SKM-1 (cell line): ENCODE measurements at regions not wholly inside any gene's neighbourhood (a gene's known extent, or its start where the extent isn't known, plus 50 kb on each side); places are given as distances from the start of the nearest gene placed in this dataset.
"Not testable (repeated sequence)": the region's sequence is repeated elsewhere in the genome, so short reads cannot be mapped to it uniquely, and the experiment has no call there.

Experiments
- DNase-seq: peaks from one replicate; lab custom pipeline; 2025; ENCODE audit not compliant: unreplicated experiment; lab: John Stamatoyannopoulos, UW

DNA sequence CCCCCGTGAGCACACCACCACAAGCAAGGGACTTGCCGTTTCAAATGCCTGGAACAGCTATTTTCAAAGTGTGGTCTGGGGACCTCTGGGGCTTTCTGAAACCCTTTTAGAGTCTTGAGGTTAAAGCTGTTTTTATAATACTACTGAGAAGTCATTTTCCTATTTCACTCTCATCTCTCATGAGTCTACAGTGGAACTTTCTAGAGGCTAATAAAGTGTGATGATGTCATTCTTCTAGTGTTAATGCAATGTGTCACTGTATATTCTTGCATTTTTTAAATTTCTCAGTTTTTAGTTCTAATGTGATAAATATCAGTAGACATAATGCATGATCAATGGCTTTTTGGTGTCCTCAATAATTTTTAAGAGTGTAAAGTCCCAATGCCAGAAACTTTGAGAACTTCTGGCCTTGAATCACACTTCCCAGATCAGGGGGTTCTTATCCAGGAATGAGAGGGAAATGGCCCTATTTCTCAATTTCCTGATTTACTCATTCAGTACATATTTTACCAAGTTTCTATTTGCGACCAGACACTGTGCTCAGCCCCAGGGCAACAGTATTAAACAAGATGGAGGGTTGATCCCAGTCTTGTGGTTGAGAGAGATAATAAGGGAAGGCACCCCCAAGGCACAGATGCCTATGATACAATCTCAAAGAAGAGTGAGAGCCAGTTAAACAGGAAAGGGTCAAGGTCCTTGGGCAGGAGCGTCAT, 444.0 kb downstream of the HS3ST3B1 start:
- no peak for DNase-seq

GRCh38 chr17:14741491-14741890, 440.6 kb downstream of the HS3ST3B1 start:
- DNase-seq: no peak

DNA sequence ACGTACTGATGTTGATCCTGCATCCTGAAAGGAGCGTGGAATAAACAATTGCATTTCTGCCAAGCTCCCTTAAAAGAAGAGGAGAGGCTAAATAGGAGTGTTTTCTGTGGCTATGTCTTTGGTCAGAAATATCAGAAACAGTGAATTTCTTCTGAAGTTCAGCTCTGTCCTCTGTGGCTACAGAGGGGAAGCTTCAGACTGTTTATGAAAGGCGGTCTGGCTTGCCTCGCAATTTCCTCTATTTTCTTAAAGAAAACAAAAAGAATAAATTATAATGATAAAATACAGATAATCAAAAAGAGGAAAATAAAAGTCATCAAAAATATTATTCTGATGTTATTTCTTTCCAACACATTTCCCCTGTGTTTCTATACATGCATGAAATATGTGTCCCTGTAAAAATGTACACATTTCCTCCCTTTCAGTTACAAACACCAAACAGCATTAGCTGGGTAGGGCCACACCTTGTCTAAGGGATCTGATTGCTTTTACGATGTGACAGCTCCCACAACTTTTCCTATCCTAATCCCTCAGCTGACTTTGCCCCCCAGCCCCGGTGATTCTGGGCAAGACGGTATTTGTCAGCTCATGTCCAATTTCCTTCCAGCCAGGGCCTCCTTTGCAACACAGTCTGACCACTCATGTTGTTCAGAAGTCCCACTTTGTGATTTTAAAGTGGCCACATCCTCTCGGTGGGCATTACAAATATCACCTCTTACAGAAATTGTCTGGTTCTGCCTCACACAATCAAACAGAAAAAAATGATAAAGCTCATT, 439.0 kb downstream of the HS3ST3B1 start:
- no peak for DNase-seq

- DNase-seq: no peak
Measured at GRCh38 chr17:14738652-14738988, 437.7 kb downstream of the HS3ST3B1 start.

GRCh38 chr17:14737984-14738651, 437.2 kb downstream of the HS3ST3B1 start:
- peak; percentile 72 for DNase-seq

- no peak for DNase-seq
Measured at GRCh38 chr17:14736631-14737030, 435.8 kb downstream of the HS3ST3B1 start.

GRCh38 chr17:14733376-14733775, 432.5 kb downstream of the HS3ST3B1 start:
- peak; percentile 84 for DNase-seq

GRCh38 chr17:14732211-14732610, 431.3 kb downstream of the HS3ST3B1 start:
- no peak for DNase-seq

DNA sequence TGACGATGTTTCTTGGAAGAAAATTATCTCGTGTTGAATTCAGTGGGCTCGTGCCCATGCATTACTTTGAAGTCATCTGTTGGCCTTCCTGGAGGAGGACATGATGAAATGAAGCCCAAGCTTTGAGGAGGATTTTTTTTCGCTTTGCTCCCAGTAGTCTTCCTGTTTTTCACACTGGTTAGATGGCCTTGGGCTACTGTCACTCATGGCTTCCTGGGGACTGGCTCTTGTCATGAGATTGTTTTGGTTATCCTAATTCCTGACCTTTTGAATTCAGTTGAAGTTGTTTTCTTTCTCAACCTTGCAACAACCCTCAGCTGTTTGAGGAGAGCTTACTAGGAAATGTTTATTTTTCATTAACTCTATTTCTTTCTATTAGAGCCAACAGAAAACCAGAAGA, 430.7 kb downstream of the HS3ST3B1 start:
- DNase-seq: no peak

DNA sequence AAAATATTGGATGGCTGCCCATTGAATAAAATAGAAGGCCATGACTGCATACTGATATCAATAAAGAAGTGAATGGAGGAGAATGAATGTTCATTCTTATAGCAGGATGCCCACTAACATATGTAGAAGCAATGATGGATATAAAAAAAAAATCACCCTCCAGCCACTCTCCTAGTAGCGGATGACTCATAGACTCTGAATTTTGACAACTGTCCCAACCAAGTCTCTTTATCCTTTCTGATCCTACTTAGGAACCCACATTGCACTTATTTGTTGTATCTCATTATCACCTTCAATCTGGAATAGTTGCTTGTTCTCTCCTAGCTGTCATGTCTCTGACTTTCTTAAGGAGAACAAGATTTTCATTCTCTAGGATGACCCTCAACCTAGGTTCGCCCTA, 429.9 kb downstream of the HS3ST3B1 start:
- DNase-seq: no peak

GRCh38 chr17:14725729-14726128, 424.8 kb downstream of the HS3ST3B1 start:
- DNase-seq: no peak

GRCh38 chr17:14724770-14725169, 423.9 kb downstream of the HS3ST3B1 start:
- DNase-seq: no peak

DNA sequence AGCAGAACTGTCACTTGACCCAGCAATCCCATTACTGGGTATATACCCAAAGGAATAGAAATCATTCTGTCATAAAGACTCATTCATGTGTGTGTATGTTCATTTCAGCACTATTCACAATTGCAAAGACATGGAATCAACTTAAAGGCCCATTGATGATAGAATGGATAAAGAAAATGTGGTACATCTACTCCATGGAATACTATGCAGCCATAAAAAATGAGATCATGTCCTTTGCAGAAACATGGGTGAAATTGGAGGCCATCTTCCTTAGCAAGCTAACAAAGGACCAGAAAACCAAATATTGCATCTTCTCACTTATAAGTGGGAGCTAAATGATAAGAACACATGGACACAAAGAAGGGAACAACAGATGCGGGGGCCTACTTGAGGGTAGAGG, 422.5 kb downstream of the HS3ST3B1 start:
- DNase-seq: not testable (repeated sequence)

DNA sequence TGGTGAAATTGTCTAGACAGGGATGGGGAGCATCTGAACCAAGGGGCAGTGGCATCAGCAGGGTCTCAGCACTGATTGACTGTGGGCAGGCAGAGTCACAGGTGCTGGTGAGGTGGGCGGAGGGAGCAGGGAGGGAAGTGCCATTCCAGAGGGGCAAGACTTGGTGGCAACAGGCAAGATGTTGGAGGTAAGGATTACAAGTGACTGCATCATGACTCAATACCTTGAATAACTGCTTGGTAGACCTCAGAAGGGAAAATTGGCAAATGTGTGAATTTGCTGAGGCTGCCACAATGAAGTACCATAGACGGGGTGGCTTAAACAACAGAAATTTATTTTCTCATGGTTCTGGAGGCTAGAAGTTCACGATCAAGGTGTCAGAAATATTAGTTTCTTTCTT, 419.1 kb downstream of the HS3ST3B1 start:
- no peak for DNase-seq

GRCh38 chr17:14717859-14718258, 417.0 kb downstream of the HS3ST3B1 start:
- DNase-seq: no peak

GRCh38 chr17:14715561-14715960, 414.7 kb downstream of the HS3ST3B1 start:
- no peak for DNase-seq

GRCh38 chr17:14712611-14713021, 411.7 kb downstream of the HS3ST3B1 start:
- DNase-seq: peak; percentile 67

DNA sequence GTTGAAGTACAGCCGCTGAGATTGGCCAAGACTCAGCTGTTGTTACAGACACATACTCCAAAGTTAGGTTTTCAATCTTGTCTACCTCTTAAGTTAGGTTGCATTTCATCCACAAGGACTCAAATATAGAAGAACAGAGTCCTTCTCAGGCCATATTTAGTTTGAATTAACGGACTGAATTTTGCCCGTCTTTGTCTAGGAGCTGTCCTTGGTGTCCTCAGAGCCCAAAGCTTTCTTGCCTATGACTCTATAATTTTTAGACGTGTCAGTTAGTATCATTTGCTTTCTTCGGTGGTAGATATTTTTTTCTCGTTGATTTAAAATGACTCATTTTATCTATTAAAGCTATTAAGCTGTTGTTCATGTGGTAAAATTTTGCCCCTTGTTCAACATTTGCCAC, 403.2 kb downstream of the HS3ST3B1 start:
- no peak for DNase-seq

- DNase-seq: no peak
Measured at GRCh38 chr17:14701886-14702285, 401.0 kb downstream of the HS3ST3B1 start.

- DNase-seq: no peak
Measured at GRCh38 chr17:14699574-14700185, 398.8 kb downstream of the HS3ST3B1 start.

GRCh38 chr17:14693382-14693781, 392.5 kb downstream of the HS3ST3B1 start:
- DNase-seq: peak; percentile 82

DNA sequence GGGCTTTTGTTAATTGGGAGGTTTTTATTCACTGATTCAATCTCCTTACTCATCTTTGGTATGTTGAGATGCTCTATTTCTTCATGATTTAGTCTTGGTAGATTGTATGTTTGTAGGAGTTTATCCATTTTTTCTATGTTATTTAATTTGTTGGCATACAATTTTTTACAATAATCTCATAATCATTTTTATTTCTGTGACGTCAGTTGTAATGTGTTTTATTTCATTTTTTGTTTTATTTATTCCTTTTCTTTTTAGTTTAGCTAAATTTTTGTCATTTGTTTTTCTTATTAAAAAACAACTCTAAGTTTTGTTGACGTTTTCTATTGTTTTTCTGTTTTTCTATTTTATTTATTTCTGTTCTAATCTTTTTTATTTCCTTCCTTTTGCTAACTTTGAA, 389.8 kb downstream of the HS3ST3B1 start:
- no peak for DNase-seq
